GM19023 (cell line): ENCODE measurements at regions not wholly inside any gene's neighbourhood (a gene's known extent, or its start where the extent isn't known, plus 50 kb on each side); places are given as distances from the start of the nearest gene placed in this dataset.

Source experiments
- ATAC-seq: cut with Tn5 transposase; IDR thresholded peaks from one replicate; pipeline ENCODE4 v1.9.1; 2021; ENCODE audit warnings: mild to moderate bottlenecking, moderate library complexity; ENCODE audit not compliant: unreplicated experiment

DNA sequence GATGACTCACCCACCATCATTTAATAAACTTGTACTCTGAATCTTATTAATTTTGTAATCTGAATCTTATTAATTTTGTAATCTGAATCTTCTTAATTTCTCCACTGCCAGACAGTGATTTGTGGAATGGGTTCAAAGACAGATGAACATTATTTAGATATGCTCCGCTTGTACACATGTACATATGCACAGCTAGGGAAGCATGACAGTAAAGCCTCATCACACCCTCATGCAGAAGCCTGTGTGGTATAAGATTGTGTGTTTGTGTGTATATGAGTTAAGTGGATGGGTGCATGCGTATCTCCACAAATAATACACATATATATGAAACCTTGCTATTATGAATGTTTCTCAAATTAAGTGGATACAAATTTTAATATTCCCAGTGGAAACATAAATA is 318.5 kb upstream of the SFRP2 start:
- ATAC-seq, result no peak

DNA sequence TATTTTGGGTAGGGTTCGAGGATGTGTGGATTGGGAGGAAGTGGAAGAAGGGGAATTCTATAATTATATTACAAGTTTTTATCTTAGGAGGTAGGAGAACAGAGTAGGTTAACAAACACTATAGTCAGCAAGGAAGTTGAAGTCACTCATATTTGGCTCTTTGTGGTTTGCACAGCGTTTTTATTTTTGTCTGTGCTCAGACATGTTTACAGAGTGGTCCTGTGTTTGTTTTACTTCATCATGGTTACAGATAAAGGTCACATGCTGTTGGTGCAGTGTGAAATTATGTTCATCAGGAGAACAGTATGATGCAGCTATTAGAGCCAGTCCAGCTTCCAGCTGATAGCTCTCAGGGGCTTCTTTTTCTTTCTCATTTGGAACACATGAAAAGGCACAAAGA is 299.9 kb upstream of the SFRP2 start:
- ATAC-seq, result no peak

GRCh38 chr4:154086247-154086646 is 297.4 kb upstream of the SFRP2 start:
- no peak for ATAC-seq

- ATAC-seq, result no peak
Measured at GRCh38 chr4:154084864-154085263, 296.0 kb upstream of the SFRP2 start.

- no peak for ATAC-seq
Measured at GRCh38 chr4:154082760-154083535, 294.1 kb upstream of the SFRP2 start.

- ATAC-seq, result no peak
Measured at GRCh38 chr4:154081391-154081790, 292.5 kb upstream of the SFRP2 start.

DNA sequence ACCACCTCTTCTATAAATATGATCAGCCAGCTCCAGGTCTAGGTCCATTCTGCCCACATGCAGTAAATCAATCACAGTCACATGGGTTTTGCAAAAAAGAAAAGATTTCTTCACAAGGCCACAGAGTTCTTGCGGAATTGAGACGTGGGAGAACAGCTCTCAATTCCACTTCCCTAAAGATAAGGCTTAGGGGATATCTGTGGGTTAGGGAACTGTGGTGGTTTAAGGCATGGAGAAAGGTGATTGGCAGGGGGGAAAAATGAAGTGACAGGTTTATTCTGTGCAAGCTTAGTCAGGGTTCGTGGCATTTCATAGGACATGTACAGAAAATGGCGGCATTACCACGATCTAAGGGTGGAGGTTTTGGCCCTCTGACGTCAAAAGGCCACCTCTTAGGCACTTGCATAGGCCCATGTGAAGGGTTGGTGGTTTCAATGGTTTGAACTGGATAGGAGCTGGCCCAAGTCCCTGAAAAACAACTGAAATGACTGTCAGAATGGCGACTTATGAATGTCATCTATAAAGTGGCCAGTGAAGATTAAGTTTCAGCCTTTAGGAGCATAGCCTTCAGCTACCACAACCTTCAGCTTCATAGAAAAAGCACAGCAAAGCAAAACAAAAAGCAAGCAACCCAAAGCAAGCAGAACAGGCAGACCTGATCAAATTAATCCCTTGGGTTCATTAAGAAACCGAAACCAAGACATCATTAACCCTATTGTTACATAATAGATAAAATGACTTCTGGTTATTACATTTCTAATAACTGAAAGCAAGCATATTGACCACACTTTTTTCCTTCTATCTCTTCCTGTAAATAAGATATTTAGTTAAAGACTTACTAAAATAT is 289.8 kb upstream of the SFRP2 start:
- ATAC-seq, result no peak

DNA sequence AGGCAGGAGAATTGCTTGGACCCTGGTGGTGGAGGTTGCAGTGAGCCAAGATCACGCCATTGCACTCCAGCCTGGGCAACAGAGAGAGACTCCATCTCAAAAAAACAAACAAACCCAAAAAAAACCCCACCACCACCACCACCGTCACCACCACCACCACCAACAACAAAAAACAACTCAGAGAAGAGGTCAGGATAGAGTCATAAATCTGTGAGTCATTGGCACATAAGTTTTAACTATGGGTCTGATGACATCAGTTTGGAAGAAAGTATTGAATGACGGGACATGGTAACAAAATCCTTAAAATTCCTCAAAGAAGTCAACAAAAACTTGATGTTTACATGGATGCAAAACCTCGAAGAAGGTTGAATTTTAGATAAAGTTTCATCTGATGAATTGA is 288.0 kb upstream of the SFRP2 start:
- ATAC-seq, result no peak

GRCh38 chr4:154073107-154073822 is 284.4 kb upstream of the SFRP2 start:
- peak; percentile 50 for ATAC-seq

DNA sequence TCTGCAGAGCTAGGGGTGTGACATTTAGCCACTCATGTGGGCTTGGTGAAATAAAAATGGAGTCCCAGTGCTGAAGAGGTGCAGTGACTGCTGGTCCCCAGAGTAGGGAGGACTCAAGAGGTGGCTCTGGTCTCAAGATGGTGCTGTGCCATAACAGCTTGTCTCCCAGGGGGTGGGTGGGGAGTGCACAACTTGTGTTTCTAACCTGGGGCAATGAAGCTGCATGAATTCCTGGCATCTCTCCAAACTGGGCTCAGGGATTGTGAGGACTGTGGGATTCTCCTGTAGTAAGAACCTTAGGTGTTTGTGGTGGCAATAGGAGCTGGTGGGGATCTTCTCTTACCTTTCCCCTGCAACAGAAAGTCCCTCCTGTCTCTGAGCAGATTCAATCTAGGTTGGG is 278.9 kb upstream of the SFRP2 start:
- no peak for ATAC-seq

- ATAC-seq, result no peak
Measured at GRCh38 chr4:154065368-154065767, 276.5 kb upstream of the SFRP2 start.

DNA sequence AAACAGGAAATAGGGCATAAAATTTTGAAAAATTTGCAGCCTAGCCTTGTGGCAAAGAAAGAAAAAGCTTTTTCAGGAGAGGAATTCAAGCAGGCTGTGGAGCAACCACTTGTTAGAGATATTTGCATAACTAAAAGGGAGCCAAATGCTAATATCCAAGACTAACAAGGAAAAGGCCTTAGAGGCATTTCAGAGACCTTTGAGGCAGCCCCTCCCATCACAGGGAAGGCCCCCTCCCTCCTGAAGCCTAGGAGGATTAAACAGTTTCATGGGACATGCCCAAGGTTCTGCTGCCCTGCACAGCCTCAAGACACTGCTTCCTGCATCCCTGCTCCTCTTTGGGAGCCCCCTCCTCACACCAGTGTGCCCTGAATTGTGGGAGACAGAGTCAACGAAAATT is 275.4 kb upstream of the SFRP2 start:
- ATAC-seq, result no peak

DNA sequence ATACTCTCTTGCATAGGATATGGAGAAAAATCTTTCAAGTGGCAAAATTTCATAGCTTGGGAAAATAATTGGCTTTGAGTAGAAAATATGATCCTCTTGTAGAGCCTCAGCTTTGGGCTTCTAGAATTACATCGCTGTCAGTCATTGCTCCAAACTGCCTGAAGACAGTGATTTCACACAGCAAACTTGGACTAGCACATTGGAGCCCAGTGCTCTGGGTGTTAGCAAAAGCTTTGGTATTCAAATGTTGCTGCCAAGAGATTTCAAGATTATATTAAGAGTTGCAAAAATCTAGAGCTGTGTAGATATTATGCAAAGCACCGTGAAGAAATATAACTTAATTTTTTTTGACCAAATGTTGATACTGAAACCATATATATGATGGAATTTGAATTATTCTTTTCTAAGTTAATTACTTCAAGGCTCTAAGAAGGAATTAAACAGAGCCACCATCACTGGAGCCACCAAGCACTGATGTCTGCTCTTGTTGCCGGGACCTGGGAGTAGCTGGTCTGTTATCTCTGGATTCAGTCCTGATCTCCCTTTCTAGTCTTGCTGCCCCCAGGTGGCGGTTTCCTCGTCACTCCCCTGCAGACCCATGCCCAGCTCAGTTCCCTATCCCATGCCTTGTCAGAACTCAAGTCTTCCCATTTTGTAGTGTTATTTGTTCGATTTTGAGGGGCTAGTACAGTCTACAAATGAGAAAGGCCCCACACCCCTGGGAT is 260.7 kb upstream of the SFRP2 start:
- no peak for ATAC-seq

GRCh38 chr4:154047733-154048132 is 258.9 kb upstream of the SFRP2 start:
- no peak for ATAC-seq

DNA sequence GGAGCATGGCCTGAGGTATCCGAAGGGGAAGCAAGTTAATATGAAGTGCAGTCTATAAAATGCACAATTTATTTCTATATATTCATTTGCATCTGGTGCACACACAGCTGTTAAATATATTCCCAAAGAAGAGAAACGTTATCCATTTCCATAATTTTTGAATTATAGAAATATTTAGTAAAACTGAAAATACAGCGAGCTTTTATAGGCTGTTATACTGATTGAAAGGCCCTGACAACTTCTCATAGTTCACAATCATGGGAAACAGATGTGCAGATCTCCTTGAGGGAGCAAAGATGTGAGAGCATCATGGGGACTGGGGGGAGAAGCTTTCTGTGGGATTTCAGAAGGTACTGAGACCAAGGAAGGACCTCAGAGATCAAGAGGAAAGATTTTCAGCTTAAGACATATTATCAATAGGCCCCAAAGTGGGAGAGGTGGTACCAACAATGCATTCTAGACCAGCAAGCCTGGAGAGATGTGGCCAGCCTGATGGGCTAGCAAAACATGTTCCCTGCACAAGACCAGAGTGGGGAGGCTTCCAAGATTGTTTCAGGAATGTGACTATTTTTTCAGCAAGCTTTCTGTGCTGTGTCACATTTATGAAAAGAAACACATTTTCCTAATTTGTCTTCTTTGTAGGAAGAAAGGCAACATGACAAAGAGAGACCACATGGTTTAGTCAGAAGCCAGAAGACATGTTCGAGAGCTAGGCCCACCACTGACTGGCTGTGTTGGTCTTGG is 256.0 kb upstream of the SFRP2 start:
- no peak for ATAC-seq

DNA sequence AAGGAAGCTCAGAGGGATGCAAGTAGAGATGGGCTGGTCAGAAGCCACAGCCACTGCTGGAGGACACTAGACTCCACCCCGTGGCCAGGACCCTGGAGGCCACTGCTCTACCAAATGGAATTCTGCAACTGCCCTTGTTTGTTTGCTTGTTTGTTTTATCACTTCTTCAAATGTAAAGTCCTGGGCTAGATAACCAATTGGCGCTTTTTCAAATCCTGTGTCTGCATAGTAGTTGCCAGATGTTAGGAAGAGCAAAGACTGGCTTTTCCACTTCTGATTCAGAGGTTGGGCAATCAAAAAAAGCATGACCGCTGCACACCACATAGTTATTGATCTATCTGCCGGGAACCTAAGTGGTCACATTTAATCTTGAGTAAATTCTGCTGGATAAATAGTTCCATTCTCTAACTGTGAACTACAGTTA is 255.2 kb upstream of the SFRP2 start:
- no peak for ATAC-seq

GRCh38 chr4:154041640-154042039 is 252.8 kb upstream of the SFRP2 start:
- ATAC-seq, result no peak

DNA sequence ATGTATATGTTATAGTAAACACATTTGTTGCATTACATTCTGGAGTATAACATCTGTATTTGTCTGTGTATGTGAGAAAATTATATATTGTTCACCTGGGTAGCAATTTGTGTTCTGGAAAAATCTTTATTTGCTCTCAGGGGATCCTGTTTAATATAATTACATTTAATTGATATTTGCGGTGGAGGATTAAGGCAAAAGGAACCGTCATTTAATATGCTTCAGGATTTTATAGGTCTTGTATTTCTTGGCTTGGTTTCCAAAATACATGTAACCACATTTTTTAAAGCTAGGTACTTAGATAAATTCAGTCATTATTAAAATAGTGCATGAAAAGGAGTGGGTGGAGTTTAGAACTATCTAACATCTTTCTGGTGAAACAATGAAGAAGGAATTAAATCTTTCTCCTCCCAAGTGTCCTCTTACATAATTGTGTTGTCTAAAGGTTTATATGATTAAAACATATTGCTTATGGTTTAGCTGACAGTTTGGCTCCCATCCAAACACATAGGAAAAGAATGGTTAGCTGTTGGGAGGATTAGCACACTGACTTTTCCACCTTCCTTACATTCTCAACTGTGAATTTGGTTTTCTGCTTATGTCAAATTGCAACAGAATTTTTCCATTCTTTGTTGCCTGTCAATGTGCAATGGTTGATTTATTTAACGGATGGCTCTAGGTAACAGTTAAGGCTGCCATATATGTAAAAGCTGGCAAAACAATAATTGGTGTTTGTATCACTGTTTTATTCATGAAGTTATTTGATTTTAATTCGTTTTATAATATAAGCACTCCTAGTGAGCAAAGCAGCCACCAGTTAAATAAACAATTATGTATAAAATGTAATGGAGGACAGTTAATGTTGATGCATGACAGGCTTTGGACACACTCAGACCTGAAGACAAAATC is 250.8 kb upstream of the SFRP2 start:
- ATAC-seq, result no peak

DNA sequence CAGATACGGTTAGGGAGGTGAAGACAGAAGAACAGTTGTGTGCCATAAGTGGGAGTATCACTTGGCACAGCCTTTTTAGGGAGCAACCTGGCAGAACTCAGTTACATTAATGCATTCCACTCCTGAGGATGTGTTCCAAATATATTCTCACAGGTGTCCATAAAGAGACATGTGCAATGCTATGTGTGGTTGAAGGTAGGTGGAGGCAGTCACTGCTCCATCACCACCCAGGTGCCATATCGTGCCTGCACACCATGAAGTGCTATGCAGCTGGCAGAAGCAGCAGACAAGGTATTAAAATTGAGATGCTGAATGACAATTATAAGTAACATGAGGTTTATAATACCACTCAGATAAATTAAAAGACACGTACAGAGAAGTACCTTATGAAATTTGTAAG is 248.0 kb upstream of the SFRP2 start:
- ATAC-seq, result no peak
